IPS-NIHi7 (cell line): ENCODE measurements at regions not wholly inside any gene's neighbourhood (a gene's known extent, or its start where the extent isn't known, plus 50 kb on each side); places are given as distances from the start of the nearest gene placed in this dataset.

ENCODE experiments used
- DNase-seq: peaks from one replicate; pipeline ENCODE4 v3.0.0; 2012; ENCODE audit warnings: mixed read lengths; ENCODE audit errors: extremely low spot score

DNA sequence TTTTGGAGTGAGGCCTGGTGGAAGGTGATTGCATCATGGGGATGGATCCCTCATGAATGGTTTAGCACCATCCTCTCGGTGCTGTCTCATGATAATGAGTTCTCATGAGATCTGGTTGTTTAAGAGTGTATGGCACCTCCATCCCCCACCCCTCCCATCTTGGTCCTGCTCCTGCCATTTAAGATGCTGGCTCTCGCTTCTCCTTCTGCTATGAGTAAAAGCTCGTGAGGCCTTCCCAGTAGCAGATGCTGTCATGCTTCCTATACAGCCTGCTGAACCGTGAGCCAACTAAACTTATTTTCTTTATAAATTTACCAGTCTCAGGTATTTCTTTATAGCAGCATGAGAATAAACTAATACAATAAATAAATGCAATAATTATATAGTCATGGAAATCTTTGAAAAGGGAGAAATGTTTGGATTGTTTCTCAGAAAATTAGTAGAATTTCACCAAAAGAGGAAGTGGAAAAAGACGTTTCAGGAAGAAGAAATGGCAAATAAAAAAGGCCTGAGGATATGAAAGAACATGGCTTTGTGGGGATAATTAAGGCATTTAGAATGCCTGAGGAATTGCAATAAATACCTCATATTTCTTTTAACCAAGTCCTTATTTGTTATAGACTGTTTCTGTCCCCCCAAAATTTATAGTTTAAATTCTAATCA, 451.2 kb upstream of the ADGRL4 start:
- no peak for DNase-seq

GRCh38 chr1:79448426-79448825, 441.9 kb upstream of the ADGRL4 start:
- DNase-seq, result no peak

- DNase-seq, result no peak
Observed at GRCh38 chr1:79441238-79441637, 434.7 kb upstream of the ADGRL4 start.

DNA sequence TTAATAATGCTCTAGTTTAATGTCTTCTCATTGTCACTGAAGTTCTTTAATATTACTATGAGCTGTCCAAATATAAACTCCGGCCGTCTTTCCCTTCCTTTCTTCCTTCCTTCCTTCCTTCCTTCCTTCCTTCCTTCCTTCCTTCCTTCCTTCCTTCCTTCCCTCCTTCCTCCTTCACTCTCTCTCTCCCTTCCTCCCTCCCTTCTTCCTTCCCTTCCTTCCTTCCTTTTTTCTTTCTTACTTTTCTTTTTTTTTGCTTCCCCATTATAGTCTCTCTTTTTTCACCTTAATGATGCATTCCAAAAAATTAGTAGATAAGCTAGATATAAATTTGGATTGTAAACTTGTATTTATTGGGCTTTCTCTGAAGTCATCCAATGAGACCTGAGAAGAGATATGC, 431.0 kb upstream of the ADGRL4 start:
- no peak for DNase-seq

DNA sequence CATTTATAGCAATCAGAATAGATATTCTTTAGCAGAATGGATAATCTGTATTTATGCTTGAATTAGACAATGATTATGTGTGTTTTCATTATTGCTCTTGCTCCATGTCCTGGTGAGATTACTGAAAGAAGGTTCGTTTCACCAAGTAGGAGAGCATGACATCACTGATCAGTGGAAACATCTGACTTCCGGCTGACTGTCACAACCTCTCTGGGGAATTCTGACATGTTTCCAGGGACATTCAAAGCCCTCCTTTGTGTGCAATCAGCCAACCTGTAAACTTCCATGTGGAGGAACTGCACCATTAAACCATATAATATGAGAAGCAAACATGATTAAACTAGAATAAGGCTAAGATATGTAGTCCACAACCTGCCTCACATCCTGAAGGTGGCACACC, 424.8 kb upstream of the ADGRL4 start:
- no peak for DNase-seq

DNA sequence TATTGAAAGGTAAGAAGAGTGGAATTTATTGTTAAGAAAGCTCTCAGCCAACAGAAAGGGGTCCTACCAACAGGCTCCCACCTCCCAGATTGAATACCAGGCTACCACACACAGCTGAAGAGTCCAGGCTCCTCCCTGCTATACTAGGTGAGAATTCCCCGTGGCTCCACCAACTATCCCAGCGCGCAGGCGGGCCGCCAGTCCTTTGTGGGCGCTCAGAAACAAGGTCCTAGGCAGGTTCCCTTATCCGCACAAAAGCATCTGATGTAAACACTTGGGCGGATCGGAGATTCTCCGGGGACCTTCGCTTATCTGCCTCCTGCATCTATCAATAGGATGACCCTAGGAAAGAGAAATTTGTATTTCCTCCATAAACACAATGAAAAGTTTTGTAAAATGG, 423.9 kb upstream of the ADGRL4 start:
- no peak for DNase-seq

DNA sequence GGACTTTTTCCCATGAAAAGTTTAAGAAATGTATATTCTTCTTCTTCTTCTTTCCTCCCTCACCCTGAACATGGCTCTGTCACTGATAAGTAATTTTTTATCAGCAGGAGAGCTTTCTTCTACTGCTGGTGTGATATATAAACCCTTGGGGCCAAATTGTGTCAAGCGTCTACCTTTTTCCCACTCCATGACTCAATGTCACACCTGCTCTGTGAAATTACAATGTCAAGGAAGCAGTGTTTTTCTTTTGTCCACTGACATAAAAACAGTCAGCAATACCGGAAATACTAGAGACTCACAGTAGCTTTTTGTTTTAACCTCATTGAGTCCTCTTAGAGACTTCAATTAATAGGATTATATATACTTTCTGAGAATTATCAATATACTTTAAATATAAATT, 416.2 kb upstream of the ADGRL4 start:
- DNase-seq, result no peak

GRCh38 chr1:79398501-79398900, 392.0 kb upstream of the ADGRL4 start:
- no peak for DNase-seq

DNA sequence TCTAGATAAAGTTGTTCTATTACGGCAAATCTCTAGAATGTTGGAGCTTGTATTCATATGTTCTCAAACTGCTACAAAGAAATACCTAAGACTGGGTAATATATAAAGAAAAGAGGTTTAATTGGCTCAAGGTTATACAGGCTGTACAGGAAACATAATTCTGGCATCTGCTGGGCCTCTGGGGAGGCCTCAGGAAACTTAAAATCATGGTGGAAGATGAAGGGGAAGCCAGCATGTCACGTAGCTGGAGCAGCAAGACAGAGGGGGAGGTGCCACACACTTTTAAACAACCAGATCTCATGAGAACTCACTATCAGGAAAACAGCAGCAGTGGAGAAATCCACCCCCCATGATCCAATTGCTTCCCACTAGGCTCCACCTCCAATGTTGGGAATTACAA, 390.4 kb upstream of the ADGRL4 start:
- no peak for DNase-seq

DNA sequence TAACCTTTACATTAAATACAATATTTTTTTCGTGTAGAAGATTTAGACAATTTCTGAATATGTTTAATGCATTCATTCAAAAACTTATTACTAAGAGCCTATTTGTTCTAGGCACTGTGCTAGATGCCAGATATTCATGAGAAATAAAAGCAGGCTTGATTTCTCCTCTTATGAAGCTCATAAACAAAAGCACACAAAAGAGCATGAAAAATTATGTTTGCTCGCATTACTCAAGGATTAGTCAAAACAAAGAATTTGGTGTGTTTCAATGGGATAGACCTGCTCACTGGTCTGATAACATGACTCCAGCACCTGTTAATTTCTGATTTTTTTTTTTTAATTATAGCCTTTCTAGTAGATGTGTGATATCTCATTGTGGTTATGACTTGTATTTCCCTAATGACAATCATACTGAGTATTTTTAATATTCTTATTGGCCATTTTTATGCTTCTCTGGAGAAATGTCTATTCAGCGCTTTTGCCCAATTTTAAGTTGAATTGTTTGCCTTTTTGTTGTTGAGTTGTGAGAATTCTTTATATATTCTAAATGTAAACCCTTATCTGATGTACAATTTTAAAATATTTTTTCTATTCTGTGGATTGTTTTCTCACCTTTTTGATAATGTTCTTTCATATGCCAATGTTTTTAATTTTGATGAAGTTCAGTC, 382.3 kb upstream of the ADGRL4 start:
- DNase-seq, result no peak

DNA sequence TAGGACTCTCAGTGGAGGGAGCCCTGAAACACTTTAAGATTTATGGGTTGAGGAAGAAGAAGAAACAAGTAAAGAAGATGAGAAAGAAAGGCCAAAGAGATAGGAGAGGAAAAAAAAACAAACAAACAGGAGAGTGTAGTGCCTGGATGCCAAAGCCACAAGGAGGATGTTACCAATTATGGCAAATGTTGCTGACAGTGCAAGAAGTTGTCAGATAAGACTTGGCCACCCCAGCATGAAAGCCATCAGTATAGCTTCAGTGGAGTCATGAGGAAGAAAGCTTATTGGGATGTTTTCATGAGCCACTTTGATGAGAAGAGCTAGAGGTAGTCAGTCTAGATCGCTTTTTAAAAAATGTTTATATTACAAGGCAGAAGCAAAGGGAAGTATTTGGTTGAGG, 380.2 kb upstream of the ADGRL4 start:
- no peak for DNase-seq

DNA sequence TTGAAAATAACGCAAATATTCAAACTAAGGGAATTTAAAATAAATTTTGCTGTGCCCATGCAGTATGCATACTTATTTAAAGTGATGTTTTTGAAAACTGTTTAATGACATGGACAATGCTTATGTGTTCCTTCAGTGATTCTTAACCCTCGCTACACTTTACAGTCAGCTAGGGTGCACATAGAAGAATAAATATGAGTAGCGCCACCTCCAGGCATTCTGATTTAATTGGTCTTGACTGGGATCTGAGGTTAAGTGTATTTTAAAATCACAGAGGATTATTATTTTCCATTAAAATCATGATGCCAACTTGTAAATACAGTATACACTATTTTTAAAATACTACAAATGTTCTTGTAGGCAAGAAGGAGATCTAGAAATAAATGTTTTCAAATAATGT, 373.5 kb upstream of the ADGRL4 start:
- peak; percentile 12 for DNase-seq

DNA sequence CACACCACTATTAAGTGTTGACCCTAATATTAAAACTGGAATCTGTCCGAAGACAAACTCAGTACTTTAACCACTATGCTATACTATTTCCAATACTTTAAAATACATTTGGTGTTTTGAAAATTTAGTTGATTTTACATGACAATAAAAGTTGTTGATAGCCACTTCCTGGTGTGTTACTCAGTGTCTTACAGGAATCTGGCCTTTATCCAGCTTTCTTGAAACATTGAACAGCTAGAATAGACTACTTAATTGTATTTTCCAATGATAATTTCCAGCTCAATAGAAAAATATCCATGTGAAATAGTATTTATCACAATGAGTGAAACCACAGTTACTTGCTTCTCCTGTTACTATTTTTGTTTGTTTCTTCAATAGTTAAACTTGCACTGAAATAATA, 369.6 kb upstream of the ADGRL4 start:
- DNase-seq, result no peak

GRCh38 chr1:79375352-79375751, 368.8 kb upstream of the ADGRL4 start:
- no peak for DNase-seq

- no peak for DNase-seq
Observed at GRCh38 chr1:79374397-79374796, 367.9 kb upstream of the ADGRL4 start.

DNA sequence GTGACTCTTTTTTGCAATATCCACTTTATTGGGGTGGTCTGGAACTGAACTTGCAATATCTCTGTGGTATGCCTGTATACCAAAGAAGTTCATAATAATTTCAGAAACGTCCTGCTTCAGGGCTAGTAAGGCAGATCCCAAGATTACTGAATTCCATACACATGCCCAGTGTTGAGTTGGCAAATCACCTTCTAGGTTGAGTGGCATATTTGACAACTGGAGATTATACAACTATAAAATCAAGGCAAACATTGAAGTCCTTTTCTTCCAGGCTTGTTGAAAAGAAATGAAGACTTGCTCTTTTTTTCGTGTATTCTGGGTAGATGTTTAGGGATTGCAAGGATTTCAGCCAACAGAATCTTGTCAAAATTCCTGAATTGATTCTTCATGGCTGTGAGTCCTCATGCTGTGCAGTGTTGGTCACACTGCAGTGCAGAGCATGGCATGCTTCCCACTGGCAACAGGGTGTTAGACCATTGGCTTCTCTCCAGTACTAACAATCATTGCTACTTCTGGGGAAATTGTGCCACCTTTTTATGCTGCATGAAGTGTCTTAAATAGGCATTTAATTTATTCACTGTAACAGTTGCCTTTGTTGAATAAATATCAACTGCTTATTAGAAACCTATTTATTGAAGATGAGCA, 367.1 kb upstream of the ADGRL4 start:
- DNase-seq, result no peak

DNA sequence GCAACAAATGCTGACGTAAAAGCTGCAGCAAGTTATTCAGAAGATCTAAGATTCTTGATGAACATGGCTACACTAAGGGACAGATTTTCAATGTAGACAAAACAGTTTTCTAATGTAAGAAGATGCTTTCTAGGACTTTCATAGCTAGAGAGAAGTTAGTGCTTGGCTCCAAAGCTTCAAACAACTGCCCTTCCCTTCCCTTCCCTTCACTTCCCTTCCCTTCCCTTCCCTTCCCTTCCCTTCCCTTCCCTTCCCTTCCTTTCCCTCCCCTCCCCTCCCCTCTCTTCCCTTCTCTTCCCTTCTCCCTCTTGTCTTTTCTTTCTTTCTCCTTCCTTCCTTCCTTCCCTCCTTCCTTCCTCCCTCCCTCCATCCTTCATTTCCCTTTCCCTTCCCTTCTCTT, 365.3 kb upstream of the ADGRL4 start:
- no peak for DNase-seq

DNA sequence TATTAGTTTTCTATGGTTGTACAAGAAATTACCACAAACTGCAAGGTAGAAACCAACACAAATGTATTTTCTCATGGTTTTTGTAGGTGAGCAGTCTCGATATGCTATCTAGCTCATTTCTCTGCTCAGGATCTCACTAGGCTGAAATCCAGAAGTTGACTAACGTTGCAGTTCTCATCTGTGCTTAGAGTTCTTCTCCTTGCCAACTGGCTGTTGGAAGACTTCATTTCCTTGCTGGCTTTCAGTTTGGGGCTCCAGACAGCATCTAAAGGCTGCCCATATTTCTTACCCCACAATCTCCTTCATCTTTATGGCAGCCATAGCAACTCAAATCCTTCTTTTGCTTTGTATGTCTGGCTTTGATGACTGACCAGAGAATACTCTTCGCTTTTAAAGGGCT, 362.6 kb upstream of the ADGRL4 start:
- no peak for DNase-seq

GRCh38 chr1:79364896-79365295, 358.4 kb upstream of the ADGRL4 start:
- DNase-seq, result no peak

GRCh38 chr1:79363430-79363829, 356.9 kb upstream of the ADGRL4 start:
- no peak for DNase-seq

DNA sequence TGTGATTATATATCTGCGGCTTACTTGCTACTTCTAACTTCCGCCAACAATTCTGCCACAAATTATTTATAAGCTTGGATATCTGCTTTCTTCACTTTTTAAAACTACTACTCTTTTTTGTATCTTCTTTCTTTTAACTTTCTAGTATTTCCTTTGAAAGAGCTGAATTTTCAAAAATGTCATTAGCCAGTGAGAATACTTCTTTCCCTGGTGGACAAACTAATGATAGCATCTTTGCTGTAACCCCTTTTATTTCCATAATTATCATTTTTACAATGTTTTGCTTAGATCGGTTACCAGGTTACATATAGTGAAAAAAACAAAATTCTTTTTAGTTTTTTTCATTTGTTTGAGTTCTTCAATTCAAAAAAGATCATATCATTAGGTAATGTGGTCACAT, 355.9 kb upstream of the ADGRL4 start:
- DNase-seq, result no peak

DNA sequence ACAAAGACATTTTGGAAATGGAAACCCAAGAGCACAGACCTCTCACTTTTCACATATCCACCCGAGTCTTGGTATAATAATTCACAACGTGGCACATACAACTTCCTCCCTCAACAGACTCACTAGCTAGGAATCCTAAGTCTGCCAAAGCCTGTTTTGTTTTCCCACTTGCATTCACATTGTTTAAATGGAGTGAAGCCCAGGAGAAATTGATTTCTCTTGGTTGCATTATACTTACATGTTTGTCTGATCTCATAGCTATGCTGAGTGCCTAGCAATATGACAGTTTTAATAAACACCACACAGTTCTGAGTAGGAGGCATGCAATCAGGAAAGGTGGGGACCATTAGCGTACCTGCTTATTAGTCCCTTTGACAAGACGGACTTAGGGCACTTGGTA, 348.6 kb upstream of the ADGRL4 start:
- DNase-seq, result no peak

- peak; percentile 22 for DNase-seq
Observed at GRCh38 chr1:79353224-79353623, 346.7 kb upstream of the ADGRL4 start.
